ENCODE measurements at regions not wholly inside any gene's neighbourhood (a gene's known extent, or its start where the extent isn't known, plus 50 kb on each side); places are given as distances from the start of the nearest gene placed in this dataset.

- DNase-seq (ENCODE audit: low spot score): no peak
- Histone ChIP-seq H3K36me3 (replicated peaks in 1 of 2; ENCODE audit: control insufficient read depth in 2 of 2, insufficient read depth in 2 of 2, low read length in 2 of 2) (no peaks in the 10 kb centered on the region), H3K4me2 (ENCODE audit: insufficient read depth, low read length, poor library complexity, severe bottlenecking) (no peak overlapping the region), H3K4me3 (ENCODE audit: low read length in 2 of 2) (no peak overlapping the region), H3K4me1 (ENCODE audit: control insufficient read depth in 2 of 2, insufficient read depth in 1 of 2, low read depth in 1 of 2, low read length in 2 of 2) (no peaks in the 10 kb centered on the region), H4K91ac (ENCODE audit: low read depth, low read length, poor library complexity) (no peak overlapping the region), H3K14ac (ENCODE audit: low read length) (no peak overlapping the region), H3K79me1 (ENCODE audit: low read depth, low read length) (no peaks in the 10 kb centered on the region), H3K27ac (replicated peaks; ENCODE audit: low read length) (no peak overlapping the region), H4K8ac (ENCODE audit: low read depth, low read length) (no peak overlapping the region), H3K23ac (ENCODE audit: low read depth, low read length, poor library complexity) (no peak overlapping the region), H3K9me3 (replicated peaks in 1 of 2; ENCODE audit: control insufficient read depth in 2 of 2, insufficient read depth in 1 of 2, low read depth in 1 of 2, low read length in 2 of 2) (no peaks in the 10 kb centered on the region), H2BK15ac (ENCODE audit: low read length) (no peak overlapping the region), H2BK5ac (ENCODE audit: low read length) (no peak overlapping the region), H2BK120ac (ENCODE audit: low read depth, low read length) (no peak overlapping the region), H2AFZ (ENCODE audit: low read length) (no peak overlapping the region), H2BK12ac (ENCODE audit: low read length) (no peak overlapping the region), H2AK5ac (ENCODE audit: low read depth, low read length) (no peak overlapping the region), H3K9ac (ENCODE audit: low read depth, low read length, poor library complexity) (no peak overlapping the region), H3K27me3 (ENCODE audit: control insufficient read depth in 3 of 3, insufficient read depth in 3 of 3, low read depth in 1 of 3, low read length in 3 of 3) (no peaks in the 10 kb centered on the region), H3K4ac (ENCODE audit: low read length) (no peak overlapping the region), H3K18ac (ENCODE audit: low read length) (no peak overlapping the region)
These were observed 788.8 kb upstream of the EDIL3 start for GRCh38 chr5:85173469-85173868.

- no CpG with 5 or more reads among the region's 12 CpGs for WGBS, 2 donors (ENCODE audit: extremely low coverage in 2 of 2, insufficient read length in 2 of 2, insufficient replicate concordance in 1 of 2)
- H2AK5ac ChIP-seq (ENCODE audit: low read depth, low read length): no peak overlapping the region
- H3K14ac ChIP-seq (ENCODE audit: low read length): no peak overlapping the region
- no peak overlapping the region for H3K4me2 ChIP-seq (ENCODE audit: insufficient read depth, low read length, poor library complexity, severe bottlenecking)
- H3K4me3 ChIP-seq (ENCODE audit: low read length in 2 of 2): no peak overlapping the region
- peak overlapping the region; percentile 71 for H3K18ac ChIP-seq (ENCODE audit: low read length)
- H2BK120ac ChIP-seq (ENCODE audit: low read depth, low read length): no peak overlapping the region
- H2AFZ ChIP-seq (ENCODE audit: low read length): peak overlapping the region; percentile 22
- H3K23ac ChIP-seq (ENCODE audit: low read depth, low read length, poor library complexity): peak overlapping the region; percentile 65
- H3K9me3 ChIP-seq (replicated peaks in 1 of 2; ENCODE audit: control insufficient read depth in 2 of 2, insufficient read depth in 1 of 2, low read depth in 1 of 2, low read length in 2 of 2): no peaks in the 10 kb centered on the region
- H3K4me1 ChIP-seq (ENCODE audit: control insufficient read depth in 2 of 2, insufficient read depth in 1 of 2, low read depth in 1 of 2, low read length in 2 of 2): no peaks in the 10 kb centered on the region
- H3K79me1 ChIP-seq (ENCODE audit: low read depth, low read length): no peaks in the 10 kb centered on the region
- no peak overlapping the region for H3K4ac ChIP-seq (ENCODE audit: low read length)
- H3K9ac ChIP-seq (ENCODE audit: low read depth, low read length, poor library complexity): no peak overlapping the region
- H3K36me3 ChIP-seq (replicated peaks in 1 of 2; ENCODE audit: control insufficient read depth in 2 of 2, insufficient read depth in 2 of 2, low read length in 2 of 2): no peaks in the 10 kb centered on the region
- no peak overlapping the region for H2BK15ac ChIP-seq (ENCODE audit: low read length)
- H2BK12ac ChIP-seq (ENCODE audit: low read length): no peak overlapping the region
- H3K27ac ChIP-seq (replicated peaks; ENCODE audit: low read length): no peak overlapping the region
- no peak overlapping the region for H2BK5ac ChIP-seq (ENCODE audit: low read length)
- H4K8ac ChIP-seq (ENCODE audit: low read depth, low read length): no peak overlapping the region
- H3K27me3 ChIP-seq (ENCODE audit: control insufficient read depth in 3 of 3, insufficient read depth in 3 of 3, low read depth in 1 of 3, low read length in 3 of 3): no peaks in the 10 kb centered on the region
- H4K91ac ChIP-seq (ENCODE audit: low read depth, low read length, poor library complexity): no peak overlapping the region
- DNase-seq (ENCODE audit: low spot score): no peak
These were observed 797.7 kb upstream of the EDIL3 start for GRCh38 chr5:85182344-85182743.

- Histone ChIP-seq H3K9ac (ENCODE audit: low read depth, low read length, poor library complexity) (no peak overlapping the region), H3K79me1 (ENCODE audit: low read depth, low read length) (no peaks in the 10 kb centered on the region), H2BK15ac (ENCODE audit: low read length) (no peak overlapping the region), H3K4me3 (ENCODE audit: low read length in 2 of 2) (no peak overlapping the region), H2BK12ac (ENCODE audit: low read length) (no peak overlapping the region), H2BK120ac (ENCODE audit: low read depth, low read length) (no peak overlapping the region), H4K91ac (ENCODE audit: low read depth, low read length, poor library complexity) (no peak overlapping the region), H3K4ac (ENCODE audit: low read length) (no peak overlapping the region), H3K9me3 (replicated peaks in 1 of 2; ENCODE audit: control insufficient read depth in 2 of 2, insufficient read depth in 1 of 2, low read depth in 1 of 2, low read length in 2 of 2) (no peaks in the 10 kb centered on the region), H2AFZ (ENCODE audit: low read length) (no peak overlapping the region), H2AK5ac (ENCODE audit: low read depth, low read length) (no peak overlapping the region), H3K4me1 (ENCODE audit: control insufficient read depth in 2 of 2, insufficient read depth in 1 of 2, low read depth in 1 of 2, low read length in 2 of 2) (no peaks in the 10 kb centered on the region), H3K27ac (replicated peaks; ENCODE audit: low read length) (no peak overlapping the region), H3K36me3 (replicated peaks in 1 of 2; ENCODE audit: control insufficient read depth in 2 of 2, insufficient read depth in 2 of 2, low read length in 2 of 2) (no peaks in the 10 kb centered on the region), H3K4me2 (ENCODE audit: insufficient read depth, low read length, poor library complexity, severe bottlenecking) (no peak overlapping the region), H3K14ac (ENCODE audit: low read length) (peak overlapping the region; percentile 14), H4K8ac (ENCODE audit: low read depth, low read length) (peak overlapping the region; percentile 100), H3K18ac (ENCODE audit: low read length) (peak overlapping the region; percentile 44), H2BK5ac (ENCODE audit: low read length) (no peak overlapping the region), H3K23ac (ENCODE audit: low read depth, low read length, poor library complexity) (peak overlapping the region; percentile 22), H3K27me3 (ENCODE audit: control insufficient read depth in 3 of 3, insufficient read depth in 3 of 3, low read depth in 1 of 3, low read length in 3 of 3) (no peaks in the 10 kb centered on the region)
- DNase-seq (ENCODE audit: low spot score): no peak
- WGBS, 2 donors (ENCODE audit: extremely low coverage in 2 of 2, insufficient read length in 2 of 2, insufficient replicate concordance in 1 of 2): no CpG with 5 or more reads among the region's 11 CpGs
These were observed 819.6 kb upstream of the EDIL3 start for GRCh38 chr5:85204289-85204688.

GRCh38 chr5:85205430-85205829 is 820.8 kb upstream of the EDIL3 start:
- Histone ChIP-seq H2AFZ (ENCODE audit: low read length) (no peak overlapping the region), H4K8ac (ENCODE audit: low read depth, low read length) (no peak overlapping the region), H2BK5ac (ENCODE audit: low read length) (no peak overlapping the region), H3K23ac (ENCODE audit: low read depth, low read length, poor library complexity) (no peak overlapping the region), H3K4ac (ENCODE audit: low read length) (no peak overlapping the region), H2AK5ac (ENCODE audit: low read depth, low read length) (no peak overlapping the region), H3K18ac (ENCODE audit: low read length) (no peak overlapping the region), H3K4me2 (ENCODE audit: insufficient read depth, low read length, poor library complexity, severe bottlenecking) (no peak overlapping the region), H3K27ac (replicated peaks; ENCODE audit: low read length) (no peak overlapping the region), H2BK15ac (ENCODE audit: low read length) (no peak overlapping the region), H3K79me1 (ENCODE audit: low read depth, low read length) (no peaks in the 10 kb centered on the region), H3K14ac (ENCODE audit: low read length) (no peak overlapping the region), H3K4me1 (ENCODE audit: control insufficient read depth in 2 of 2, insufficient read depth in 1 of 2, low read depth in 1 of 2, low read length in 2 of 2) (no peaks in the 10 kb centered on the region), H2BK12ac (ENCODE audit: low read length) (no peak overlapping the region), H3K9ac (ENCODE audit: low read depth, low read length, poor library complexity) (no peak overlapping the region), H3K27me3 (ENCODE audit: control insufficient read depth in 3 of 3, insufficient read depth in 3 of 3, low read depth in 1 of 3, low read length in 3 of 3) (no peaks in the 10 kb centered on the region), H3K4me3 (ENCODE audit: low read length in 2 of 2) (no peak overlapping the region), H4K91ac (ENCODE audit: low read depth, low read length, poor library complexity) (no peak overlapping the region), H3K9me3 (replicated peaks in 1 of 2; ENCODE audit: control insufficient read depth in 2 of 2, insufficient read depth in 1 of 2, low read depth in 1 of 2, low read length in 2 of 2) (no peaks in the 10 kb centered on the region), H2BK120ac (ENCODE audit: low read depth, low read length) (no peak overlapping the region), H3K36me3 (replicated peaks in 1 of 2; ENCODE audit: control insufficient read depth in 2 of 2, insufficient read depth in 2 of 2, low read length in 2 of 2) (no peaks in the 10 kb centered on the region)
- no CpG with 5 or more reads among the region's 1 CpG for WGBS, 2 donors (ENCODE audit: extremely low coverage in 2 of 2, insufficient read length in 2 of 2, insufficient replicate concordance in 1 of 2)
- DNase-seq (ENCODE audit: low spot score): no peak

All from neuronal stem cell (in vitro differentiated cells).